Testis (tissue), 2 donors: ENCODE measurements at regions not wholly inside any gene's neighbourhood (a gene's known extent, or its start where the extent isn't known, plus 50 kb on each side); places are given as distances from the start of the nearest gene placed in this dataset.

Experiments used
- CTCF ChIP-seq, 3 experiments: fragments of 450-650 bp in 2 of 3; fragments of 200-600 bp in 1 of 3; sonication (generic) in 1 of 3; IDR thresholded peaks; one replicate each; pipeline ENCODE4 v1.5.1; 2016 to 2019; ENCODE audit warnings: antibody characterized with exemption in 3 of 3, mild to moderate bottlenecking in 2 of 3, moderate library complexity in 1 of 3
- POLR2A ChIP-seq: fragments of 450-650 bp; IDR thresholded peaks from one replicate; pipeline ENCODE4 v1.6.1; 2017; ENCODE audit warnings: antibody characterized with exemption, mild to moderate bottlenecking, moderate library complexity

- TF ChIP-seq CTCF (IDR thresholded peaks at IDR 0.05) (no peak), POLR2A (no peak)
Observed at GRCh38 chr12:54704202-54704601, 56.0 kb upstream of the DCD start.
